Activated naive CD8-positive, alpha-beta T cell treated with anti-CD3 and anti-CD28 coated beads, Interleukin-2, amount 50 U/mL, for 24 hours (primary cell): ENCODE measurements at regions not wholly inside any gene's neighbourhood (a gene's known extent, or its start where the extent isn't known, plus 50 kb on each side); places are given as distances from the start of the nearest gene placed in this dataset.

ENCODE experiments used
- ATAC-seq: fragments of 150-1000 bp; cut with Tn5 transposase; one replicate; pipeline ENCODE4 v1.10.0; 2021
- DNase-seq: peaks from one replicate; pipeline ENCODE4 v3.0.0; 2021
- H3K27ac Mint-ChIP-seq: one replicate; pipeline ENCODE4 v1.8.0; 2021; ENCODE audit warnings: mild to moderate bottlenecking, mixed read lengths
- H3K27me3 Mint-ChIP-seq: one replicate; pipeline ENCODE4 v1.8.0; 2021; ENCODE audit warnings: mixed read lengths
- H3K36me3 Mint-ChIP-seq: one replicate; pipeline ENCODE4 v1.8.0; 2021; ENCODE audit warnings: low read depth, mixed read lengths
- H3K4me1 Mint-ChIP-seq: one replicate; pipeline ENCODE4 v1.8.0; 2021; ENCODE audit warnings: mixed read lengths
- H3K4me3 Mint-ChIP-seq: one replicate; pipeline ENCODE4 v1.8.0; 2021; ENCODE audit warnings: mild to moderate bottlenecking, moderate library complexity, mixed read lengths
- H3K9me3 Mint-ChIP-seq: one replicate; pipeline ENCODE4 v1.8.0; 2021; ENCODE audit warnings: mixed read lengths

- peaks cover 3% of the 10 kb centered on the region for H3K9me3 Mint-ChIP-seq
- H3K4me3 Mint-ChIP-seq: no peak overlapping the region
- H3K4me1 Mint-ChIP-seq: peaks cover 9% of the 10 kb centered on the region
- peaks cover 8% of the 10 kb centered on the region for H3K27me3 Mint-ChIP-seq
- no peak for ATAC-seq
- H3K27ac Mint-ChIP-seq: no peak overlapping the region
- DNase-seq: no peak
- H3K36me3 Mint-ChIP-seq: peaks cover 1% of the 10 kb centered on the region
Measured at GRCh38 chr18:46301571-46301970, 197.4 kb downstream of the HAUS1 start.

- Mint-ChIP-seq H3K9me3 (peaks cover 12% of the 10 kb centered on the region), H3K4me1 (peaks cover 6% of the 10 kb centered on the region), H3K27me3 (peaks cover 8% of the 10 kb centered on the region), H3K27ac (no peak overlapping the region), H3K4me3 (no peak overlapping the region), H3K36me3 (peaks cover 1% of the 10 kb centered on the region)
- DNase-seq: no peak
- ATAC-seq: no peak
Measured at GRCh38 chr18:46302528-46303485, 198.6 kb downstream of the HAUS1 start.

GRCh38 chr18:46310258-46310657 is 206.1 kb downstream of the HAUS1 start:
- ATAC-seq: no peak
- peaks cover 1% of the 10 kb centered on the region for H3K36me3 Mint-ChIP-seq
- peaks cover 12% of the 10 kb centered on the region for H3K9me3 Mint-ChIP-seq
- H3K4me1 Mint-ChIP-seq: no peaks in the 10 kb centered on the region
- H3K4me3 Mint-ChIP-seq: no peak overlapping the region
- no peak for DNase-seq
- no peaks in the 10 kb centered on the region for H3K27me3 Mint-ChIP-seq
- no peak overlapping the region for H3K27ac Mint-ChIP-seq

GRCh38 chr18:46310675-46311345 is 206.6 kb downstream of the HAUS1 start:
- Mint-ChIP-seq H3K27ac (no peak overlapping the region), H3K4me1 (no peaks in the 10 kb centered on the region), H3K36me3 (peaks cover 1% of the 10 kb centered on the region), H3K4me3 (no peak overlapping the region), H3K27me3 (no peaks in the 10 kb centered on the region), H3K9me3 (peaks cover 12% of the 10 kb centered on the region)
- DNase-seq (no peak), ATAC-seq (no peak)

GRCh38 chr18:46311491-46311890 is 207.3 kb downstream of the HAUS1 start:
- H3K27ac Mint-ChIP-seq: no peak overlapping the region
- H3K36me3 Mint-ChIP-seq: no peaks in the 10 kb centered on the region
- ATAC-seq (no peak), DNase-seq (no peak)
- H3K4me3 Mint-ChIP-seq: no peak overlapping the region
- no peaks in the 10 kb centered on the region for H3K27me3 Mint-ChIP-seq
- H3K9me3 Mint-ChIP-seq: peaks cover 9% of the 10 kb centered on the region
- no peaks in the 10 kb centered on the region for H3K4me1 Mint-ChIP-seq

GRCh38 chr18:46312221-46312620 is 208.0 kb downstream of the HAUS1 start:
- H3K9me3 Mint-ChIP-seq: peaks cover 4% of the 10 kb centered on the region
- no peak overlapping the region for H3K4me3 Mint-ChIP-seq
- H3K4me1 Mint-ChIP-seq: no peaks in the 10 kb centered on the region
- no peak for ATAC-seq
- no peak for DNase-seq
- H3K27me3 Mint-ChIP-seq: no peaks in the 10 kb centered on the region
- no peak overlapping the region for H3K27ac Mint-ChIP-seq
- no peaks in the 10 kb centered on the region for H3K36me3 Mint-ChIP-seq

- Mint-ChIP-seq H3K27me3 (no peaks in the 10 kb centered on the region), H3K4me1 (no peaks in the 10 kb centered on the region), H3K9me3 (no peaks in the 10 kb centered on the region), H3K27ac (no peak overlapping the region), H3K4me3 (no peak overlapping the region), H3K36me3 (no peaks in the 10 kb centered on the region)
- DNase-seq (no peak), ATAC-seq (no peak)
Measured at GRCh38 chr18:46313521-46313920, 209.3 kb downstream of the HAUS1 start.

GRCh38 chr18:46314011-46314410 is 209.8 kb downstream of the HAUS1 start:
- Mint-ChIP-seq H3K27me3 (no peaks in the 10 kb centered on the region), H3K4me3 (no peak overlapping the region), H3K27ac (no peak overlapping the region), H3K4me1 (no peaks in the 10 kb centered on the region), H3K9me3 (no peaks in the 10 kb centered on the region), H3K36me3 (no peaks in the 10 kb centered on the region)
- DNase-seq (no peak), ATAC-seq (no peak)

- DNase-seq: no peak
- no peak for ATAC-seq
- H3K36me3 Mint-ChIP-seq: no peaks in the 10 kb centered on the region
- H3K4me1 Mint-ChIP-seq: no peaks in the 10 kb centered on the region
- H3K27me3 Mint-ChIP-seq: no peaks in the 10 kb centered on the region
- no peak overlapping the region for H3K27ac Mint-ChIP-seq
- H3K4me3 Mint-ChIP-seq: no peak overlapping the region
- no peaks in the 10 kb centered on the region for H3K9me3 Mint-ChIP-seq
Measured at GRCh38 chr18:46315161-46315560, 211.0 kb downstream of the HAUS1 start.

- no peak for DNase-seq
- no peaks in the 10 kb centered on the region for H3K27me3 Mint-ChIP-seq
- no peaks in the 10 kb centered on the region for H3K36me3 Mint-ChIP-seq
- H3K4me3 Mint-ChIP-seq: no peak overlapping the region
- H3K4me1 Mint-ChIP-seq: no peaks in the 10 kb centered on the region
- no peak overlapping the region for H3K27ac Mint-ChIP-seq
- H3K9me3 Mint-ChIP-seq: no peaks in the 10 kb centered on the region
- ATAC-seq: no peak
Measured at GRCh38 chr18:46318356-46318755, 214.2 kb downstream of the HAUS1 start.

- H3K4me1 Mint-ChIP-seq: no peaks in the 10 kb centered on the region
- H3K9me3 Mint-ChIP-seq: no peaks in the 10 kb centered on the region
- H3K27me3 Mint-ChIP-seq: no peaks in the 10 kb centered on the region
- no peaks in the 10 kb centered on the region for H3K36me3 Mint-ChIP-seq
- DNase-seq: no peak
- no peak overlapping the region for H3K27ac Mint-ChIP-seq
- ATAC-seq: no peak
- no peak overlapping the region for H3K4me3 Mint-ChIP-seq
Measured at GRCh38 chr18:46319783-46320182, 215.6 kb downstream of the HAUS1 start.

- no peaks in the 10 kb centered on the region for H3K4me1 Mint-ChIP-seq
- no peaks in the 10 kb centered on the region for H3K27me3 Mint-ChIP-seq
- no peaks in the 10 kb centered on the region for H3K9me3 Mint-ChIP-seq
- no peak overlapping the region for H3K27ac Mint-ChIP-seq
- ATAC-seq: no peak
- H3K4me3 Mint-ChIP-seq: no peak overlapping the region
- DNase-seq: no peak
- no peaks in the 10 kb centered on the region for H3K36me3 Mint-ChIP-seq
Measured at GRCh38 chr18:46320297-46320696, 216.1 kb downstream of the HAUS1 start.

GRCh38 chr18:46320928-46321711 is 216.9 kb downstream of the HAUS1 start:
- no peaks in the 10 kb centered on the region for H3K9me3 Mint-ChIP-seq
- no peak overlapping the region for H3K27ac Mint-ChIP-seq
- DNase-seq (no peak), ATAC-seq (no peak)
- no peak overlapping the region for H3K4me3 Mint-ChIP-seq
- no peaks in the 10 kb centered on the region for H3K27me3 Mint-ChIP-seq
- no peaks in the 10 kb centered on the region for H3K36me3 Mint-ChIP-seq
- H3K4me1 Mint-ChIP-seq: no peaks in the 10 kb centered on the region

GRCh38 chr18:46321955-46322354 is 217.8 kb downstream of the HAUS1 start:
- ATAC-seq (no peak), DNase-seq (no peak)
- Mint-ChIP-seq H3K27ac (no peak overlapping the region), H3K4me3 (no peak overlapping the region), H3K4me1 (no peaks in the 10 kb centered on the region), H3K9me3 (no peaks in the 10 kb centered on the region), H3K27me3 (no peaks in the 10 kb centered on the region), H3K36me3 (no peaks in the 10 kb centered on the region)
